HepG2 (cell line): ENCODE measurements at regions not wholly inside any gene's neighbourhood (a gene's known extent, or its start where the extent isn't known, plus 50 kb on each side); places are given as distances from the start of the nearest gene placed in this dataset.

Experiments
- ATAC-seq: fragments of 200-7000 bp; cut with Tn5 transposase; 3 replicates; pipeline ENCODE4 v1.9.1; 2020; ENCODE audit warnings: mild to moderate bottlenecking, moderate library complexity
- BruUV-seq: library from RNA; stranded (reverse); fragments of 400-500 nt; replicated peaks from 2 replicates; lab custom pipeline; 2021; lab: Mats Ljungman, UMichigan
- CTCF ChIA-PET: fragments of 300-600 bp; formaldehyde crosslinking; extraction: SDS; loops from one replicate; lab custom pipeline; 2021; ENCODE audit warnings: low total read pairs, inconsistent platforms, low intra/inter-chr PET ratio; lab: Yijun Ruan, JAX
- POLR2A ChIA-PET: fragments of 350-600 bp; sonication (Branson Sonifier 250); formaldehyde crosslinking; loops from one replicate; lab custom pipeline; 2020; ENCODE audit warnings: antibody characterized with exemption, inconsistent platforms; lab: Yijun Ruan, JAX
- DNase-seq: peaks from one replicate; pipeline ENCODE4 v3.0.0-alpha.2; 2015; ENCODE audit warnings: low spot score
- FAIRE-seq: peaks from 3 replicates; lab custom pipeline; 2011; peaks lifted over from hg19 to GRCh38; lab: Jason Lieb, UNC
- H2AFZ ChIP-seq: one replicate; pipeline ENCODE4 v1.6.1; 2011; ENCODE audit warnings: low read length, inconsistent platforms
- H3K27ac ChIP-seq: fragments of 300-600 bp; 3 replicates; pipeline ENCODE4 v1.8.0; 2011; ENCODE audit warnings: mixed run types, mild to moderate bottlenecking, mixed read lengths, low read length, inconsistent platforms; ENCODE audit not compliant: insufficient read depth; ENCODE audit errors: extremely low read length
- H3K27me3 ChIP-seq, 2 experiments: fragments of 200-600 bp in 1 of 2; 2 replicates in 1 of 2; 3 replicates in 1 of 2; pipeline versions ENCODE4 v1.6.0 to v1.8.0; 2011; ENCODE audit warnings: low read length in 2 of 2, mild to moderate bottlenecking in 2 of 2, moderate library complexity in 2 of 2, inconsistent platforms in 1 of 2; ENCODE audit not compliant: insufficient read depth in 2 of 2, control insufficient read depth in 1 of 2
- H3K36me3 ChIP-seq, 2 experiments: fragments of 200-600 bp in 1 of 2; replicated peaks in 1 of 2; 2 replicates in 1 of 2; 3 replicates in 1 of 2; pipeline versions ENCODE4 v1.5.1 to v1.8.0; 2011; ENCODE audit warnings: low read length in 2 of 2, inconsistent platforms in 1 of 2; ENCODE audit not compliant: insufficient read depth in 2 of 2, control insufficient read depth in 1 of 2
- H3K4me1 ChIP-seq: 2 replicates; pipeline ENCODE4 v1.5.1; 2012; ENCODE audit warnings: low read length, inconsistent platforms; ENCODE audit not compliant: insufficient read depth
- H3K4me2 ChIP-seq: 2 replicates; pipeline ENCODE4 v1.6.0; 2011; ENCODE audit warnings: low read depth, low read length, inconsistent platforms
- H3K4me3 ChIP-seq, 3 experiments: fragments of 200-600 bp in 1 of 3; sonication (generic), shearing (Covaris generic) in 1 of 3; replicated peaks in 1 of 3; 2 replicates each; pipeline ENCODE4 v1.5.1; 2011 to 2016; ENCODE audit warnings: low read length in 3 of 3, inconsistent platforms in 2 of 3, low read depth in 2 of 3, mild to moderate bottlenecking in 2 of 3, control low read depth in 1 of 3, mixed read lengths in 1 of 3; ENCODE audit not compliant: insufficient read depth in 1 of 3
- H3K79me2 ChIP-seq: one replicate; pipeline ENCODE4 v1.6.1; 2011; ENCODE audit warnings: low read length, inconsistent platforms; ENCODE audit not compliant: insufficient read depth
- H3K9ac ChIP-seq: 2 replicates; pipeline ENCODE4 v1.6.0; 2011; ENCODE audit warnings: mild to moderate bottlenecking, low read depth, low read length, inconsistent platforms; ENCODE audit not compliant: insufficient read depth
- H3K9me3 ChIP-seq: 2 replicates; pipeline ENCODE4 v1.5.1; 2012; ENCODE audit warnings: mild to moderate bottlenecking, low read length
- H4K20me1 ChIP-seq: 2 replicates; pipeline ENCODE4 v1.6.0; 2011; ENCODE audit warnings: inconsistent platforms, mild to moderate bottlenecking, low read length, moderate library complexity; ENCODE audit not compliant: insufficient read depth
- CTCF ChIP-seq: sonication (generic); formaldehyde crosslinking; IDR thresholded peaks from 2 replicates; pipeline ENCODE4 v1.5.0; 2020; ENCODE audit warnings: mild to moderate bottlenecking, missing genetic modification reagents, moderate library complexity
- ETV5 ChIP-seq: IDR thresholded peaks from 2 replicates; pipeline ENCODE4 v1.6.1; 2018; ENCODE audit warnings: missing biosample characterization, missing genetic modification reagents, inconsistent platforms, borderline replicate concordance
- JARID2 ChIP-seq: sonication (generic); formaldehyde crosslinking; IDR thresholded peaks from 2 replicates; pipeline ENCODE4 v1.8.1; 2023; ENCODE audit warnings: missing genetic modification reagents, inconsistent platforms; ENCODE audit not compliant: insufficient replicate concordance
- MED1 ChIP-seq: sonication (generic); formaldehyde crosslinking; IDR thresholded peaks from 2 replicates; pipeline ENCODE4 v1.4.0; 2020; ENCODE audit warnings: missing genetic modification reagents
- PAWR ChIP-seq: sonication (generic); formaldehyde crosslinking; IDR thresholded peaks from 2 replicates; pipeline ENCODE4 v1.4.0; 2020; ENCODE audit warnings: missing genetic modification reagents, mild to moderate bottlenecking, borderline replicate concordance
- RARG ChIP-seq: sonication (generic); formaldehyde crosslinking; IDR thresholded peaks from 2 replicates; pipeline ENCODE4 v1.4.0; 2020; ENCODE audit warnings: low read depth, mild to moderate bottlenecking, missing genetic modification reagents
- SSRP1 ChIP-seq: IDR thresholded peaks from 2 replicates; pipeline ENCODE4 v1.6.1; 2016; ENCODE audit warnings: control low read depth
- TBP ChIP-seq: sonication (generic); formaldehyde crosslinking; IDR thresholded peaks from 2 replicates; pipeline ENCODE4 v1.5.0; 2020; ENCODE audit warnings: missing genetic modification reagents
- THYN1 ChIP-seq: sonication (generic); formaldehyde crosslinking; IDR thresholded peaks from 2 replicates; pipeline ENCODE4 v1.8.1; 2023; ENCODE audit warnings: low read depth, mild to moderate bottlenecking, moderate library complexity, missing genetic modification reagents, borderline replicate concordance
- ZFP1 ChIP-seq: IDR thresholded peaks from 2 replicates; pipeline ENCODE4 v1.6.1; 2016
- ZHX1 ChIP-seq: sonication (generic); formaldehyde crosslinking; IDR thresholded peaks from 2 replicates; pipeline ENCODE4 v1.8.1; 2022; ENCODE audit warnings: low read depth, mild to moderate bottlenecking, missing genetic modification reagents
- ZNF354B ChIP-seq: sonication (generic); formaldehyde crosslinking; IDR thresholded peaks from 2 replicates; pipeline ENCODE4 v1.8.0; 2022; ENCODE audit warnings: mild to moderate bottlenecking, missing genetic modification reagents
- ZNF782 ChIP-seq: sonication (generic); formaldehyde crosslinking; IDR thresholded peaks from 2 replicates; pipeline ENCODE4 v1.4.0; 2020; ENCODE audit warnings: missing genetic modification reagents, mild to moderate bottlenecking, borderline replicate concordance
- ZNF841 ChIP-seq: sonication (generic); formaldehyde crosslinking; IDR thresholded peaks from 2 replicates; pipeline ENCODE4 v1.8.1; 2023; ENCODE audit warnings: missing genetic modification reagents, borderline replicate concordance
- in situ Hi-C: cut with HindIII; loops from 2 replicates; pipeline ENCODE4 v1.10.0; 2017; ENCODE audit warnings: low pct_unique_long_range_greater_than_20kb; ENCODE audit not compliant: extremely low pct_ligation_motif_present
- intact Hi-C: fragments of 100-400 bp; cut with micrococcal nuclease; formaldehyde crosslinking; loops from one replicate; pipeline ENCODE4 v1.10.0; 2022; ENCODE audit not compliant: unreplicated experiment
- TF ChIP-seq, protein P1 (sequence below): sonication (generic); formaldehyde crosslinking; IDR thresholded peaks from 2 replicates; pipeline ENCODE4 v1.5.1; 2020; ENCODE audit warnings: missing genetic modification reagents, mild to moderate bottlenecking, borderline replicate concordance
- TF ChIP-seq, protein P2 (sequence below): IDR thresholded peaks from 2 replicates; pipeline ENCODE4 v1.6.1; 2016; ENCODE audit warnings: low read depth

DNA sequence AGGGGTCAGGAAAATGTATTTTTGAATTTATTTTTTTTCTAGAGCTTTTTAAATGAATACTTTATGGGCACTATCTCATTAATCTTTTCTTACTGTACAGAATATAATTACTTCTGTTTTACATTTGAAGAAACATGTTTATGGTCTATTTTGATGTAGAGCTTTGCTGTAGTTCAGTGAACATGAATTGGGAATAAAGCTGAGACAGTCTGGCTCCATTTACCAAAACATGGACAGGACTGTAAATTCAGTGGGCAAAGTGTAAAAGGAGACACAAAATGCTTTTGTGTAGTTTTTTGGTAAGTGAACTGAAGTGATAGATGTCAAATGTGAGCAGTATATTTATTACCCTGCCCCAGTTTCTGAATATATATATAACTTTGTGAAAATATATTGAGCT, 1298.8 kb upstream of the NXPH2 start:
- no TSS peak for BruUV-seq
- H3K9me3 ChIP-seq, result no peaks in the 10 kb centered on the region
- H3K36me3 ChIP-seq, result no peaks in the 10 kb centered on the region
- H3K79me2 ChIP-seq, result no peaks in the 10 kb centered on the region
- DNase-seq (no peak), FAIRE-seq (no peak), ATAC-seq (no peak)
- intact Hi-C loops (no loop called here), in situ Hi-C loops (no loop called here)
- no peaks in the 10 kb centered on the region for H3K4me1 ChIP-seq
- no peaks in the 10 kb centered on the region for H3K27me3 ChIP-seq
- no peak overlapping the region for H3K4me3 ChIP-seq
- H2AFZ ChIP-seq, result no peak overlapping the region
- H4K20me1 ChIP-seq, result no peaks in the 10 kb centered on the region
- POLR2A ChIA-PET, result no interaction called here
- H3K4me2 ChIP-seq, result no peak overlapping the region
- H3K9ac ChIP-seq, result no peak overlapping the region
- H3K27ac ChIP-seq, result no peak overlapping the region
- CTCF ChIA-PET, result no interaction called here
- no peak for TF ChIP-seq RARG
- no peak for TF ChIP-seq ZNF354B (CRISPR knock-in tag)
- no peak for TF ChIP-seq ZHX1 (CRISPR knock-in tag)
- TF ChIP-seq ZNF782 (CRISPR knock-in tag), result no peak
- no peak for TF ChIP-seq PAWR
- TF ChIP-seq ZFP1, result no peak
- TF ChIP-seq JARID2 (CRISPR knock-in tag), result no peak
- no peak for TF ChIP-seq TBP (CRISPR knock-in tag)
- TF ChIP-seq ETV5 (CRISPR knock-in tag), result no peak
- TF ChIP-seq MED1 (CRISPR knock-in tag), result no peak
- TF ChIP-seq, protein P1, sequence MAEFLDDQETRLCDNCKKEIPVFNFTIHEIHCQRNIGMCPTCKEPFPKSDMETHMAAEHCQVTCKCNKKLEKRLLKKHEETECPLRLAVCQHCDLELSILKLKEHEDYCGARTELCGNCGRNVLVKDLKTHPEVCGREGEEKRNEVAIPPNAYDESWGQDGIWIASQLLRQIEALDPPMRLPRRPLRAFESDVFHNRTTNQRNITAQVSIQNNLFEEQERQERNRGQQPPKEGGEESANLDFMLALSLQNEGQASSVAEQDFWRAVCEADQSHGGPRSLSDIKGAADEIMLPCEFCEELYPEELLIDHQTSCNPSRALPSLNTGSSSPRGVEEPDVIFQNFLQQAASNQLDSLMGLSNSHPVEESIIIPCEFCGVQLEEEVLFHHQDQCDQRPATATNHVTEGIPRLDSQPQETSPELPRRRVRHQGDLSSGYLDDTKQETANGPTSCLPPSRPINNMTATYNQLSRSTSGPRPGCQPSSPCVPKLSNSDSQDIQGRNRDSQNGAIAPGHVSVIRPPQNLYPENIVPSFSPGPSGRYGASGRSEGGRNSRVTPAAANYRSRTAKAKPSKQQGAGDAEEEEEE (CRISPR knock-in tag), result no peak
- no peak for TF ChIP-seq ZNF841 (CRISPR knock-in tag)
- TF ChIP-seq CTCF, result no peak
- TF ChIP-seq THYN1 (CRISPR knock-in tag), result no peak
- TF ChIP-seq SSRP1 (CRISPR knock-in tag), result no peak
- TF ChIP-seq, protein P2, sequence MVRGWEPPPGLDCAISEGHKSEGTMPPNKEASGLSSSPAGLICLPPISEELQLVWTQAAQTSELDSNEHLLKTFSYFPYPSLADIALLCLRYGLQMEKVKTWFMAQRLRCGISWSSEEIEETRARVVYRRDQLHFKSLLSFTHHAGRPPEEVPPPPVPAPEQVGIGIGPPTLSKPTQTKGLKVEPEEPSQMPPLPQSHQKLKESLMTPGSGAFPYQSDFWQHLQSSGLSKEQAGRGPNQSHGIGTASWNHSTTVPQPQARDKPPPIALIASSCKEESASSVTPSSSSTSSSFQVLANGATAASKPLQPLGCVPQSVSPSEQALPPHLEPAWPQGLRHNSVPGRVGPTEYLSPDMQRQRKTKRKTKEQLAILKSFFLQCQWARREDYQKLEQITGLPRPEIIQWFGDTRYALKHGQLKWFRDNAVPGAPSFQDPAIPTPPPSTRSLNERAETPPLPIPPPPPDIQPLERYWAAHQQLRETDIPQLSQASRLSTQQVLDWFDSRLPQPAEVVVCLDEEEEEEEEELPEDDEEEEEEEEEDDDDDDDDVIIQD (CRISPR knock-in tag), result no peak
